Activated naive CD8-positive, alpha-beta T cell treated with anti-CD3 and anti-CD28 coated beads, Interleukin-2, amount 10 ng/mL, durations not matched to agents 7 days and 5 days (primary cell): ENCODE measurements at regions not wholly inside any gene's neighbourhood (a gene's known extent, or its start where the extent isn't known, plus 50 kb on each side); places are given as distances from the start of the nearest gene placed in this dataset.

Experiments
- ATAC-seq: fragments of 150-1000 bp; cut with Tn5 transposase; one replicate; pipeline ENCODE4 v1.10.0; 2021; ENCODE audit warnings: low read depth, moderate library complexity
- POLR2A ChIA-PET: fragments of 350-600 bp; sonication (Branson Sonifier 250); formaldehyde crosslinking; loops from one replicate; lab custom pipeline; 2021; ENCODE audit warnings: antibody characterized with exemption; lab: Charles Lee
- DNase-seq: peaks from one replicate; pipeline ENCODE4 v3.0.0; 2021
- H3K27ac Mint-ChIP-seq: one replicate; pipeline ENCODE4 v1.8.0; 2022; ENCODE audit warnings: mild to moderate bottlenecking, mixed read lengths
- H3K27me3 Mint-ChIP-seq: one replicate; pipeline ENCODE4 v1.8.0; 2022; ENCODE audit warnings: mild to moderate bottlenecking, moderate library complexity, mixed read lengths
- H3K36me3 Mint-ChIP-seq: one replicate; pipeline ENCODE4 v1.8.0; 2021; ENCODE audit warnings: mild to moderate bottlenecking, mixed read lengths
- H3K4me1 Mint-ChIP-seq: one replicate; pipeline ENCODE4 v1.8.0; 2021; ENCODE audit warnings: mixed read lengths
- H3K4me3 Mint-ChIP-seq: one replicate; pipeline ENCODE4 v1.8.0; 2022; ENCODE audit warnings: mild to moderate bottlenecking, moderate library complexity, mixed read lengths
- H3K9me3 Mint-ChIP-seq: one replicate; pipeline ENCODE4 v1.8.0; 2021; ENCODE audit warnings: mixed read lengths

DNA sequence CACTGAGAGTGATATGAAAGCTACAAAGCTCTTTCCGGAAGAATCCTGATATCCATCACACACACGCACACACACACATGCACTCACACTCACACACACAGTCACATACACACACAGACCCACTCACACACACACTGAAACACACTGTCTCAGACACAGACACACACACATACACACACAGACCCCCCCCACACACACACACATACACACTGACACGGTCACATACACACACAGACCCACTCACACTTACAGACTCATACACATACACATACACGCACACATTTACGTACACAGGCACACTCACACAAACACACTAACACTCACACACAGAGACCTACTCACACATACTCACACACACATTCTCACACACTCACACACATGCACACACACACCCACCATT, 58.6 kb downstream of the LIG4 start:
- Mint-ChIP-seq H3K4me1 (no peaks in the 10 kb centered on the region), H3K27ac (no peak overlapping the region), H3K36me3 (no peaks in the 10 kb centered on the region), H3K27me3 (no peaks in the 10 kb centered on the region), H3K4me3 (no peak overlapping the region), H3K9me3 (no peaks in the 10 kb centered on the region)
- ATAC-seq (no peak), DNase-seq (no peak)
- POLR2A ChIA-PET = no interaction called here

DNA sequence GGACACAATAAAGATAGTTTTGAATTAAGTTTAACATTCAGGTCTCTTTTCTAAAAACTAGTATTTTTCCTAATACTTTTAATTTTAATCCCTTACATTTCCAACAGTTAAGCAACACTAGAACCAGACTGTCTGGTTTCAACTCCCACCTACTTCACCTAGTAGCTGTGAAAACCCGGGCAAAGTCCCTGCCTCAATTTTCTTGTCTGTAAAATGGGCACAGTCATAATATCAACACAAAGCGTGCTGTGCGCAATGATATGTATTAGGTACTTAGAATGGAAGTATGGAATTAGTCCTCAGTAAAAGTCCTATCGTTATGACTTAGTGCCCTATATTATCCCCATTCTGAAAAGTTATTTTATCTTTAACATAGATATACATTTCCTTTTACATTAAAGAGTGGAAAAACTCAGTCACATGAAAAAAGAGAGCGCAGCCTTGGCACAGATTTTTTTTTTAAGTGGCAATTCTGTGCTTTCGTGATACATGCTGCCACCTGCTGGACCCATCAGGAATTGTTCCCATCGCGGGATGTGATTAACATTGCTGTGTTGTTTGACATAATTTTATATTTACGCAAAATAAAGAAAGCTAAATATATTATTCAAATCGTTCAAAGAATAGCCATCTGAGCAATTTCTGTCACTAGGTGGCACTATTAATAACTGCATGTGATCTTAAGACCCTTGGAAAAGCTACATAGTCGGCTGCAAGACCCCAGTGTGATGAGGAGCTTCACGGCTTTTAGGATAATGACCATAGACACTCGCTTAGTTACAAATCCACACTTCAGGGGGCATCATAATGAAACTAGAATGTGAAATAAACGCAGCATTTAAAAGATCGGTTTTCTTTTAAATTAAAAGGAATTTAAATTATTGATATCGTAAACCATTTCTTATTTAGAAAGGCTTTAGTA, 59.9 kb downstream of the LIG4 start:
- no peaks in the 10 kb centered on the region for H3K36me3 Mint-ChIP-seq
- H3K9me3 Mint-ChIP-seq = no peaks in the 10 kb centered on the region
- no peak for ATAC-seq
- POLR2A ChIA-PET = interaction anchor here (0.7 kb wide), 1 partner anchor 164 kb away, joined by 3 read pairs; no protein-coding TSS in a partner anchor
- H3K4me1 Mint-ChIP-seq = no peaks in the 10 kb centered on the region
- no peak overlapping the region for H3K4me3 Mint-ChIP-seq
- peak; percentile 47 for DNase-seq
- H3K27ac Mint-ChIP-seq = no peak overlapping the region
- no peaks in the 10 kb centered on the region for H3K27me3 Mint-ChIP-seq

DNA sequence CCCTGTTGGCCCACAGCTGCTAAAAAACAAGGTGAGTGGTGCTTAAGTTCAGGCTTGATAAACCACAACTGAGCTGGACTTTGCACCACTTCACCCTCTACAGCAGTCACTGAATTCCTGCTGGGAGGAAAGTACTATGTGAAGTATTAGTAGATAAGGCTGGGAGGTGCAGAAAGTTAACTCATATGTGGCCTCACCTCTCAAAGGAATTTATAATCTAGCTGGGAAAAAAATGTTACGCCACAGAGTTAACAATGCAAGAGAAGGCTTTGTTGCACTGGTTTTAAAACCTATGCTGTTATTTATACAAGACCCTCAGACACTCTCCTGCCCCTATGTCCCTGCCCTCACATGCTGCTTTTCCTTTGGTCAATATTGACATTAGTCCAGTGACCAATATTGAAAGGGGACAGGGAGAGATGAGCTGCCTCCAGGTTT, 60.9 kb downstream of the LIG4 start:
- POLR2A ChIA-PET = no interaction called here
- DNase-seq (no peak), ATAC-seq (no peak)
- no peaks in the 10 kb centered on the region for H3K4me1 Mint-ChIP-seq
- H3K36me3 Mint-ChIP-seq = no peaks in the 10 kb centered on the region
- no peaks in the 10 kb centered on the region for H3K27me3 Mint-ChIP-seq
- H3K4me3 Mint-ChIP-seq = no peak overlapping the region
- no peaks in the 10 kb centered on the region for H3K9me3 Mint-ChIP-seq
- H3K27ac Mint-ChIP-seq = no peak overlapping the region

GRCh38 chr13:108146642-108147041, 68.7 kb downstream of the LIG4 start:
- peaks cover 1% of the 10 kb centered on the region for H3K9me3 Mint-ChIP-seq
- no peaks in the 10 kb centered on the region for H3K4me1 Mint-ChIP-seq
- no peak for DNase-seq
- H3K27me3 Mint-ChIP-seq = peaks cover 2% of the 10 kb centered on the region
- no peak for ATAC-seq
- POLR2A ChIA-PET = no interaction called here
- no peak overlapping the region for H3K4me3 Mint-ChIP-seq
- no peak overlapping the region for H3K27ac Mint-ChIP-seq
- H3K36me3 Mint-ChIP-seq = no peaks in the 10 kb centered on the region

GRCh38 chr13:108142702-108143436, 72.5 kb downstream of the LIG4 start:
- DNase-seq (no peak), ATAC-seq (no peak)
- Mint-ChIP-seq H3K4me3 (no peak overlapping the region), H3K27ac (no peak overlapping the region), H3K36me3 (no peaks in the 10 kb centered on the region), H3K27me3 (peaks cover 2% of the 10 kb centered on the region), H3K9me3 (peaks cover 1% of the 10 kb centered on the region), H3K4me1 (no peaks in the 10 kb centered on the region)
- POLR2A ChIA-PET = no interaction called here

- no peak overlapping the region for H3K4me3 Mint-ChIP-seq
- no peak overlapping the region for H3K27ac Mint-ChIP-seq
- POLR2A ChIA-PET = no interaction called here
- peaks cover 2% of the 10 kb centered on the region for H3K27me3 Mint-ChIP-seq
- no peaks in the 10 kb centered on the region for H3K9me3 Mint-ChIP-seq
- H3K4me1 Mint-ChIP-seq = no peaks in the 10 kb centered on the region
- no peak for DNase-seq
- H3K36me3 Mint-ChIP-seq = no peaks in the 10 kb centered on the region
- no peak for ATAC-seq
Observed at GRCh38 chr13:108137176-108137575, 78.2 kb downstream of the LIG4 start.

GRCh38 chr13:108127406-108127805, 87.9 kb downstream of the LIG4 start:
- Mint-ChIP-seq H3K4me1 (no peaks in the 10 kb centered on the region), H3K9me3 (no peaks in the 10 kb centered on the region), H3K27me3 (no peaks in the 10 kb centered on the region), H3K36me3 (no peaks in the 10 kb centered on the region), H3K27ac (no peak overlapping the region), H3K4me3 (no peak overlapping the region)
- POLR2A ChIA-PET = no interaction called here
- no peak for ATAC-seq
- no peak for DNase-seq

- no peaks in the 10 kb centered on the region for H3K27me3 Mint-ChIP-seq
- H3K4me3 Mint-ChIP-seq = no peak overlapping the region
- H3K4me1 Mint-ChIP-seq = no peaks in the 10 kb centered on the region
- ATAC-seq = no peak
- no peaks in the 10 kb centered on the region for H3K9me3 Mint-ChIP-seq
- H3K27ac Mint-ChIP-seq = no peak overlapping the region
- DNase-seq = no peak
- H3K36me3 Mint-ChIP-seq = no peaks in the 10 kb centered on the region
- POLR2A ChIA-PET = no interaction called here
Observed at GRCh38 chr13:108126056-108126455, 89.3 kb downstream of the LIG4 start.

GRCh38 chr13:108121406-108121805, 93.9 kb downstream of the LIG4 start:
- ATAC-seq = no peak
- no peaks in the 10 kb centered on the region for H3K9me3 Mint-ChIP-seq
- H3K4me1 Mint-ChIP-seq = no peaks in the 10 kb centered on the region
- no peak overlapping the region for H3K4me3 Mint-ChIP-seq
- H3K27ac Mint-ChIP-seq = no peak overlapping the region
- H3K27me3 Mint-ChIP-seq = no peaks in the 10 kb centered on the region
- POLR2A ChIA-PET = no interaction called here
- H3K36me3 Mint-ChIP-seq = no peaks in the 10 kb centered on the region
- DNase-seq = no peak

DNA sequence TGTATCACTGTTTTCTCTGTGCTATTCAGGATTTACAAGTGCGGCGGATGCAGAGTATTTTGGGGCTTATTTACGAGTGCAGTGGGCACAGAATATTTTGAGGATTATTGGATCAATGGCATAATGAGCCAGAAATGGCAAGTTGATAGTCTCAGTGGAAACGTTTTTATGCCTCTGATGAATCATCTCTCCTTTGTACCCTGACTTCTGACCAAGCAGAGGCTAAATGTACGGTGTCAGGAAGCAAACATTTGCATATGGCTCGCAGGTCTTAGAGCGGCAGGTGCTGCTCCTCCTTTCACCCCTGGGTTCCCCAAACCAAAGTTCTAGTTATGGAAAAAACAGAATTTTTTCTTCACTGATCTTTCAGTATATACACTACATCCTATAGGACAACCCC, 94.5 kb downstream of the LIG4 start:
- POLR2A ChIA-PET = no interaction called here
- no peak for ATAC-seq
- no peak for DNase-seq
- Mint-ChIP-seq H3K4me1 (no peaks in the 10 kb centered on the region), H3K4me3 (no peak overlapping the region), H3K27ac (no peak overlapping the region), H3K36me3 (no peaks in the 10 kb centered on the region), H3K9me3 (no peaks in the 10 kb centered on the region), H3K27me3 (no peaks in the 10 kb centered on the region)

GRCh38 chr13:108120302-108120701, 95.0 kb downstream of the LIG4 start:
- no peaks in the 10 kb centered on the region for H3K27me3 Mint-ChIP-seq
- no peak overlapping the region for H3K4me3 Mint-ChIP-seq
- no peak overlapping the region for H3K27ac Mint-ChIP-seq
- ATAC-seq (no peak), DNase-seq (no peak)
- no peaks in the 10 kb centered on the region for H3K36me3 Mint-ChIP-seq
- POLR2A ChIA-PET = no interaction called here
- H3K4me1 Mint-ChIP-seq = no peaks in the 10 kb centered on the region
- H3K9me3 Mint-ChIP-seq = no peaks in the 10 kb centered on the region

DNA sequence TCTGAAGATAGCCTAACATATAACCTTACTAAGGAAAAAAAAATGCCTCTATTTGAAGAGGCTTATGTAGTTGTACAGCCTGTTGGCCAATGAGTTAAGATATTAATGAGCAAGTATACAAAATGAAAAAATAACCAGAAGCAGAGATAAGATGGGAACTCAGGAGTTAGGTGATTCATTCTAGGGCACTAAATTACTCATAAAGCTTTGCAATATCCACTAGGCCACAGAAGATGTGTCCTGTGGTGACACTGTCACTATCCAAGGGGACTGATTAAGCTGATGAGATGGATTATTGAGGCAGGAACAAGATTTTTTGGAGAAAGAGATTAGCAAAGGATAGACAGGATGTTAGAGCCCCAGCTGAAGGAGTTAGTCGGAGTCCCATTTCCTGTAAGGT, 99.6 kb downstream of the LIG4 start:
- H3K36me3 Mint-ChIP-seq = no peaks in the 10 kb centered on the region
- peaks cover 2% of the 10 kb centered on the region for H3K9me3 Mint-ChIP-seq
- DNase-seq (no peak), ATAC-seq (no peak)
- no peak overlapping the region for H3K27ac Mint-ChIP-seq
- H3K4me3 Mint-ChIP-seq = no peak overlapping the region
- no peaks in the 10 kb centered on the region for H3K4me1 Mint-ChIP-seq
- no peaks in the 10 kb centered on the region for H3K27me3 Mint-ChIP-seq
- POLR2A ChIA-PET = no interaction called here

DNA sequence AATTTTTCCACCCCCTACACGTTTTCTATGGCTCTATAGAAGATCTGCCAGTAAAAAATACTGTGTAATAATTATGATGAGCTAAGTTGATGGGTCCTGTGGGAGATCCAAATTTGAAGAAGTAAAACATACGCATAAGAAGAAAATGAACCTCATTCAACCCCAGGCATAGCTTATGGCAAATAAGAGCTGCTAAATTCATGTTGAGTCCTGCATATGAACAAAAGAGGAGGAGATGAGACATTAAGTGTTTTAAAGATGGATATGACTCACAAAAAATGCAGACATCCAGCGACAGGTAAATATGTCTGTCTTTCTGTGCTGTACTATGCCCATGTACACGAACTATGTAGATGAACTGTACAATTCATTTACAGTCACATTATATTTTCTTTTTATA, 101.9 kb downstream of the LIG4 start:
- POLR2A ChIA-PET = no interaction called here
- Mint-ChIP-seq H3K27me3 (no peaks in the 10 kb centered on the region), H3K4me3 (no peak overlapping the region), H3K36me3 (no peaks in the 10 kb centered on the region), H3K27ac (no peak overlapping the region), H3K4me1 (no peaks in the 10 kb centered on the region), H3K9me3 (peaks cover 2% of the 10 kb centered on the region)
- ATAC-seq (no peak), DNase-seq (no peak)

GRCh38 chr13:108104736-108105135, 110.6 kb downstream of the LIG4 start:
- H3K27me3 Mint-ChIP-seq = no peaks in the 10 kb centered on the region
- no peaks in the 10 kb centered on the region for H3K9me3 Mint-ChIP-seq
- no peak overlapping the region for H3K4me3 Mint-ChIP-seq
- no peak for DNase-seq
- no peak overlapping the region for H3K27ac Mint-ChIP-seq
- no peaks in the 10 kb centered on the region for H3K36me3 Mint-ChIP-seq
- POLR2A ChIA-PET = no interaction called here
- ATAC-seq = no peak
- H3K4me1 Mint-ChIP-seq = no peaks in the 10 kb centered on the region
